ENCODE measurements at regions not wholly inside any gene's neighbourhood (a gene's known extent, or its start where the extent isn't known, plus 50 kb on each side); places are given as distances from the start of the nearest gene placed in this dataset.

GRCh38 chr2:105587637-105588036, 157.1 kb upstream of the NCK2 start (continued):
- no peak for TF ChIP-seq EZH2phosphoT487 (IDR thresholded peaks at IDR 0.05; ENCODE audit: borderline replicate concordance)
- TF ChIP-seq ZFX (IDR thresholded peaks at IDR 0.05) = no peak
- no peak for TF ChIP-seq FOSL1 (IDR thresholded peaks at IDR 0.05; ENCODE audit: low read depth)
- TF ChIP-seq CTCF (IDR thresholded peaks at IDR 0.05 in 2 of 3, conservative IDR thresholded peaks at IDR 0.05 in 1 of 3; ENCODE audit: borderline replicate concordance in 1 of 3, insufficient read depth in 1 of 3, low read depth in 2 of 3, low read length in 2 of 3) = no peak
- no peak for TF ChIP-seq ELF1 (IDR thresholded peaks at IDR 0.05; ENCODE audit: borderline replicate concordance, low read depth)
- TF ChIP-seq ZNF274 (IDR thresholded peaks at IDR 0.05; ENCODE audit: low read depth, low read length) = no peak
- no peak for TF ChIP-seq ATF3 (IDR thresholded peaks at IDR 0.05)
- TF ChIP-seq CEBPB (IDR thresholded peaks at IDR 0.05; ENCODE audit: low read depth) = no peak

GRCh38 chr2:105584435-105585010, 160.2 kb upstream of the NCK2 start:
- RAD21 ChIA-PET (ENCODE audit: low non-redundant PET in 1 of 2, low total read pairs in 2 of 2, uncharacterized antibody in 2 of 2, unreplicated experiment in 2 of 2) = no interaction called here
- Histone ChIP-seq H3K4me2 (ENCODE audit: low read length) (no peak overlapping the region), H3K27ac (ENCODE audit: low read depth, low read length) (no peak overlapping the region), H2AFZ (ENCODE audit: low read depth, low read length, poor library complexity, severe bottlenecking) (no peak overlapping the region), H4K20me1 (ENCODE audit: insufficient read depth) (no peaks in the 10 kb centered on the region), H3K36me3 (ENCODE audit: control insufficient read depth in 1 of 2, insufficient read depth in 2 of 2, low read length in 2 of 2) (no peaks in the 10 kb centered on the region), H3K4me1 (ENCODE audit: control insufficient read depth in 1 of 2, insufficient read depth in 2 of 2, low read length in 2 of 2) (0 out of 4 replicates have a peak, but pooled peaks cover 0 to 3% of the 10 kb centered on the region in 2 experiments), H3K9ac (ENCODE audit: low read length) (no peak overlapping the region), H3K9me3 (ENCODE audit: control insufficient read depth in 1 of 2, insufficient read depth in 1 of 2, low read depth in 1 of 2, low read length in 2 of 2) (peaks cover 0 to 4% of the 10 kb centered on the region in 2 experiments; a peak in 2 of 4 replicates), H3K27me3 (ENCODE audit: insufficient read depth, low read length) (peaks cover 7% of the 10 kb centered on the region; the same call in 1 of the 2 replicates), H3K4me3 (replicated peaks in 1 of 2; ENCODE audit: low read depth in 1 of 2, low read length in 2 of 2) (no peak overlapping the region), H3K9me2 (ENCODE audit: insufficient read depth) (no peaks in the 10 kb centered on the region), H3K79me2 (ENCODE audit: insufficient read depth, low read length) (no peaks in the 10 kb centered on the region)
- DNase-seq (ENCODE audit: low read depth, low spot score) = no peak
- TF ChIP-seq CTCF (IDR thresholded peaks at IDR 0.05 in 2 of 3, conservative IDR thresholded peaks at IDR 0.05 in 1 of 3; ENCODE audit: borderline replicate concordance in 1 of 3, insufficient read depth in 1 of 3, low read depth in 2 of 3, low read length in 2 of 3) (no peak), YY1 (IDR thresholded peaks at IDR 0.05; ENCODE audit: extremely low read depth, insufficient replicate concordance, low read depth, low read length) (no peak), CBX3 (IDR thresholded peaks at IDR 0.05; ENCODE audit: low read depth) (no peak), ZBTB33 (IDR thresholded peaks at IDR 0.05; ENCODE audit: extremely low read depth, insufficient replicate concordance, low read length) (no peak), CEBPB (IDR thresholded peaks at IDR 0.05; ENCODE audit: low read depth) (no peak), ELF1 (IDR thresholded peaks at IDR 0.05; ENCODE audit: borderline replicate concordance, low read depth) (no peak), SIN3A (IDR thresholded peaks at IDR 0.05; ENCODE audit: low read depth) (no peak), SP1 (IDR thresholded peaks at IDR 0.05; ENCODE audit: low read depth) (no peak), TCF7L2 (IDR thresholded peaks at IDR 0.05; ENCODE audit: borderline replicate concordance, extremely low read depth, insufficient read depth, insufficient read length) (no peak), ZFX (IDR thresholded peaks at IDR 0.05) (no peak), SRF (IDR thresholded peaks at IDR 0.05; ENCODE audit: low read depth) (no peak), EZH2phosphoT487 (IDR thresholded peaks at IDR 0.05; ENCODE audit: borderline replicate concordance) (no peak), MAX (IDR thresholded peaks at IDR 0.05) (no peak)
- CTCF ChIA-PET = no interaction called here
- no peak for ATAC-seq
- intact Hi-C loops (cut with micrococcal nuclease) = no loop called here
- no TSS peak for BruUV-seq (replicated peaks)
- POLR2A ChIA-PET = no interaction called here

All from HCT116 (cell line).